GM19438 (cell line): ENCODE measurements at regions not wholly inside any gene's neighbourhood (a gene's known extent, or its start where the extent isn't known, plus 50 kb on each side); places are given as distances from the start of the nearest gene placed in this dataset.

Experiments
- ATAC-seq: cut with Tn5 transposase; IDR thresholded peaks from one replicate; pipeline ENCODE4 v1.9.1; 2021; ENCODE audit warnings: low read depth; ENCODE audit not compliant: unreplicated experiment

GRCh38 chr12:75974323-75975187 lies 57.0 kb downstream of the PHLDA1 start:
- no peak for ATAC-seq

GRCh38 chr12:75971253-75971652 lies 60.3 kb downstream of the PHLDA1 start:
- ATAC-seq, result no peak

- no peak for ATAC-seq
These were observed 61.3 kb downstream of the PHLDA1 start for GRCh38 chr12:75970310-75970709.

GRCh38 chr12:75969768-75970167 lies 61.8 kb downstream of the PHLDA1 start:
- ATAC-seq, result no peak

GRCh38 chr12:75965661-75966060 lies 65.9 kb downstream of the PHLDA1 start:
- no peak for ATAC-seq

GRCh38 chr12:75964150-75964549 lies 67.4 kb downstream of the PHLDA1 start:
- no peak for ATAC-seq

GRCh38 chr12:75961878-75962277 lies 69.7 kb downstream of the PHLDA1 start:
- ATAC-seq, result no peak

GRCh38 chr12:75960954-75961661 lies 70.5 kb downstream of the PHLDA1 start:
- ATAC-seq, result no peak

GRCh38 chr12:75960086-75960910 lies 71.3 kb downstream of the PHLDA1 start:
- ATAC-seq, result no peak

- no peak for ATAC-seq
These were observed 72.1 kb downstream of the PHLDA1 start for GRCh38 chr12:75959506-75959905.

GRCh38 chr12:75959060-75959459 lies 72.5 kb downstream of the PHLDA1 start:
- no peak for ATAC-seq

GRCh38 chr12:75955251-75955650 lies 76.3 kb downstream of the PHLDA1 start:
- no peak for ATAC-seq

GRCh38 chr12:75954749-75955148 lies 76.8 kb downstream of the PHLDA1 start:
- no peak for ATAC-seq

GRCh38 chr12:75954041-75954440 lies 77.5 kb downstream of the PHLDA1 start:
- ATAC-seq, result no peak

- no peak for ATAC-seq
These were observed 78.2 kb downstream of the PHLDA1 start for GRCh38 chr12:75953312-75953906.

GRCh38 chr12:75951399-75952278 lies 79.9 kb downstream of the PHLDA1 start:
- ATAC-seq, result no peak

- ATAC-seq, result no peak
These were observed 84.3 kb downstream of the PHLDA1 start for GRCh38 chr12:75947156-75947723.

- ATAC-seq, result no peak
These were observed 86.0 kb downstream of the PHLDA1 start for GRCh38 chr12:75945581-75945980.

- no peak for ATAC-seq
These were observed 86.6 kb downstream of the PHLDA1 start for GRCh38 chr12:75944905-75945432.
